MCF 10A (cell line): ENCODE measurements at regions not wholly inside any gene's neighbourhood (a gene's known extent, or its start where the extent isn't known, plus 50 kb on each side); places are given as distances from the start of the nearest gene placed in this dataset.

ENCODE experiments used
- BruUV-seq: library from RNA; stranded (reverse); fragments of 400-500 nt; replicated peaks from 2 replicates; lab custom pipeline; 2021; lab: Mats Ljungman, UMichigan
- CTCF ChIA-PET: fragments of 300-600 bp; sonication (Branson Sonifier 250); formaldehyde crosslinking; extraction: SDS; loops from one replicate; lab custom pipeline; 2021; ENCODE audit warnings: antibody characterized with exemption, inconsistent platforms; lab: Yijun Ruan, JAX
- POLR2A ChIA-PET: fragments of 300-600, 350-650 bp; sonication (Branson Sonifier 250); formaldehyde crosslinking; extraction: SDS; loops from one replicate; lab custom pipeline; 2020; ENCODE audit warnings: antibody characterized with exemption, inconsistent platforms; lab: Yijun Ruan, JAX
- DNase-seq: peaks from one replicate; pipeline ENCODE4 v3.0.0-alpha.2; 2018; ENCODE audit not compliant: unreplicated experiment
- H3K27ac Mint-ChIP-seq: one replicate; pipeline ENCODE4 v1.8.0; 2022; ENCODE audit warnings: mild to moderate bottlenecking, low read depth, mixed read lengths; ENCODE audit not compliant: unreplicated experiment
- H3K27me3 Mint-ChIP-seq: one replicate; pipeline ENCODE4 v1.8.0; 2022; ENCODE audit warnings: mixed read lengths; ENCODE audit not compliant: insufficient read depth, unreplicated experiment
- H3K36me3 Mint-ChIP-seq: one replicate; pipeline ENCODE4 v1.8.0; 2022; ENCODE audit warnings: mild to moderate bottlenecking, moderate library complexity, mixed read lengths; ENCODE audit not compliant: insufficient read depth, unreplicated experiment
- H3K4me1 Mint-ChIP-seq: one replicate; pipeline ENCODE4 v1.8.0; 2022; ENCODE audit warnings: mixed read lengths; ENCODE audit not compliant: insufficient read depth, unreplicated experiment
- H3K4me3 Mint-ChIP-seq: one replicate; pipeline ENCODE4 v1.8.0; 2022; ENCODE audit warnings: mild to moderate bottlenecking, moderate library complexity, mixed read lengths; ENCODE audit not compliant: unreplicated experiment
- H3K9me3 Mint-ChIP-seq: one replicate; pipeline ENCODE4 v1.8.0; 2022; ENCODE audit warnings: mixed read lengths; ENCODE audit not compliant: unreplicated experiment
- intact Hi-C: fragments of 100-400 bp; cut with micrococcal nuclease; formaldehyde crosslinking; loops from 2 replicates; pipeline ENCODE4 v1.14.1; 2022
- TF ChIP-seq, protein P1 (sequence below): fragments of 200-600 bp; IDR thresholded peaks from one replicate; pipeline ENCODE4 v1.8.0; 2022; ENCODE audit warnings: antibody characterized with exemption, mild to moderate bottlenecking; ENCODE audit not compliant: unreplicated experiment

DNA sequence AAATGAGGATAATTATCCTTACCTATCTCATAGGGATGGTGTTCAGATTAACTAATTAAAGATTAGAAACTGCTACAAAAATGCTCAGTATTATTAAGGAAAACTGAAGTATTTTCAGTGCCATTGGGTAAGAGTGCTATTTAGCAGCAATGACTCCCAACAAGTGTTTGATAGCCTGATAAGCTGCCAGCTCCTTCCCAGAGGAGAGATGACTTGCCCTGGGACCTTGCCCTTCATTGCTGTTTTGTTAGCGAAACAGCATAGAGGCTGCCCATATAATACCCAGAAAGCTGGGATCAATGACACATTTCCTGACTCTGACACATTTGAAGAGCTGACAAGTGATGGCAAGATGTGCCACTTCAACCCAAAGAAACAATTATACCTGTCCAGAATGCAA, 592.2 kb downstream of the ADGRL2 start:
- POLR2A ChIA-PET = interaction anchor here (0.5 kb wide), 1 partner anchor 10 kb away, joined by 3 read pairs; no protein-coding TSS in a partner anchor
- TF ChIP-seq, protein P1, sequence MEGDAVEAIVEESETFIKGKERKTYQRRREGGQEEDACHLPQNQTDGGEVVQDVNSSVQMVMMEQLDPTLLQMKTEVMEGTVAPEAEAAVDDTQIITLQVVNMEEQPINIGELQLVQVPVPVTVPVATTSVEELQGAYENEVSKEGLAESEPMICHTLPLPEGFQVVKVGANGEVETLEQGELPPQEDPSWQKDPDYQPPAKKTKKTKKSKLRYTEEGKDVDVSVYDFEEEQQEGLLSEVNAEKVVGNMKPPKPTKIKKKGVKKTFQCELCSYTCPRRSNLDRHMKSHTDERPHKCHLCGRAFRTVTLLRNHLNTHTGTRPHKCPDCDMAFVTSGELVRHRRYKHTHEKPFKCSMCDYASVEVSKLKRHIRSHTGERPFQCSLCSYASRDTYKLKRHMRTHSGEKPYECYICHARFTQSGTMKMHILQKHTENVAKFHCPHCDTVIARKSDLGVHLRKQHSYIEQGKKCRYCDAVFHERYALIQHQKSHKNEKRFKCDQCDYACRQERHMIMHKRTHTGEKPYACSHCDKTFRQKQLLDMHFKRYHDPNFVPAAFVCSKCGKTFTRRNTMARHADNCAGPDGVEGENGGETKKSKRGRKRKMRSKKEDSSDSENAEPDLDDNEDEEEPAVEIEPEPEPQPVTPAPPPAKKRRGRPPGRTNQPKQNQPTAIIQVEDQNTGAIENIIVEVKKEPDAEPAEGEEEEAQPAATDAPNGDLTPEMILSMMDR = no peak
- CTCF ChIA-PET = interaction anchor here (0.6 to 0.8 kb wide), 3 partner anchors 302 to 432 kb away, joined by 3 read pairs; no protein-coding TSS in a partner anchor
- no peaks in the 10 kb centered on the region for H3K9me3 Mint-ChIP-seq
- no peak for DNase-seq
- peak overlapping the region; percentile 7 for H3K27ac Mint-ChIP-seq
- no peak overlapping the region for H3K4me3 Mint-ChIP-seq
- no peaks in the 10 kb centered on the region for H3K27me3 Mint-ChIP-seq
- intact Hi-C loops = loop anchor here (5.0 kb wide), 1 partner anchor 591 kb away; the partner anchor contains the start of gene ADGRL2
- no TSS peak for BruUV-seq
- H3K4me1 Mint-ChIP-seq = peaks cover 25% of the 10 kb centered on the region
- no peaks in the 10 kb centered on the region for H3K36me3 Mint-ChIP-seq

DNA sequence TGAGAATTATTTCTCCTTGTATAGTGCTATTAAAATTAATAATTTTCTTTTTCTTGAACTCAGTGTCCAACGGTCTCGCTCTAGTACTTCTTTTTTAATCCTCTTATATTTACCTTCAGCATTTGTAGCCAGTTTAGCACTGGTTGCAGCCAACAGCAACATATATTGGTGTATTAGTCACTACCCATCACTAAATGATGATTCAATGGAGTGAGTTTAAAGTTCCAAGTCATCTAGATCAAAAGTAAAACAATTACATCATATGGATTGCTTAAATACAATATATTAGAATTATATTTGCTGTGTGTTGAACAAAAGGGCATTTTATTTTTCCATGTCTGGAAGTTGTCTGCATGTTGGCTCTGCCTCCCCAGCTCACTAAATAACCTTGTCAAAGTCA, 591.8 kb downstream of the ADGRL2 start:
- no peaks in the 10 kb centered on the region for H3K9me3 Mint-ChIP-seq
- H3K27me3 Mint-ChIP-seq = no peaks in the 10 kb centered on the region
- no peaks in the 10 kb centered on the region for H3K36me3 Mint-ChIP-seq
- peaks cover 26% of the 10 kb centered on the region for H3K4me1 Mint-ChIP-seq
- ChIA-PET POLR2A (no interaction called here), CTCF (interaction anchor here (0.6 to 0.9 kb wide), 3 partner anchors 302 to 589 kb away, joined by 3 read pairs; no protein-coding TSS in a partner anchor)
- H3K4me3 Mint-ChIP-seq = no peak overlapping the region
- TF ChIP-seq, protein P1 = no peak
- peak; percentile 84 for DNase-seq
- peak overlapping the region; percentile 7 for H3K27ac Mint-ChIP-seq
- intact Hi-C loops = loop anchor here (5.0 kb wide), 1 partner anchor 590 kb away; the partner anchor contains the start of gene ADGRL2
- BruUV-seq = no TSS peak

DNA sequence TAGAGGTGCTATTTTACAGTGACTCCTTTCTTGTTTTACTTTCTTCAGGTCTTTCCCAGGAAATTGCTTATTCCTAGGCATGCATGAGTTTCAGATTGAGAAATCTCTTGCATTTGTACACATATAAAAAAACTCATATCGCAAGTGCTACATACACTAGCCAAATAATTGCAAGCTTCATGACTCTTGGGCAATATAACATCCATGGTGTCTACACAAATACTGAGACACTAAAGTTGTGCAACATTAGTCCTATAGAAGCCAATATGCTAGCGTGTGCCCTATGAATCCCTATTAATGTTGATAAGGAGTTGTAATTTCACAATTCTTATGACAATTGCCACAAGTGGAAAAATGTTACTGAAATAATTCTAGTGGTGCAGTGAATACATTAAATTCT, 591.0 kb downstream of the ADGRL2 start:
- peaks cover 34% of the 10 kb centered on the region for H3K4me1 Mint-ChIP-seq
- no peak overlapping the region for H3K4me3 Mint-ChIP-seq
- POLR2A ChIA-PET = interaction anchor here (0.6 kb wide), 1 partner anchor 482 kb away, joined by 3 read pairs; no protein-coding TSS in a partner anchor
- no peaks in the 10 kb centered on the region for H3K9me3 Mint-ChIP-seq
- no TSS peak for BruUV-seq
- no peaks in the 10 kb centered on the region for H3K27me3 Mint-ChIP-seq
- CTCF ChIA-PET = interaction anchor here (0.9 kb wide), 1 partner anchor 588 kb away, joined by 3 read pairs; no protein-coding TSS in a partner anchor
- DNase-seq = peak; percentile 94
- no peaks in the 10 kb centered on the region for H3K36me3 Mint-ChIP-seq
- TF ChIP-seq, protein P1 = no peak
- intact Hi-C loops = loop anchor here (5.0 kb wide), 1 partner anchor 589 kb away; the partner anchor contains the start of gene ADGRL2
- H3K27ac Mint-ChIP-seq = peak overlapping the region; percentile 7

DNA sequence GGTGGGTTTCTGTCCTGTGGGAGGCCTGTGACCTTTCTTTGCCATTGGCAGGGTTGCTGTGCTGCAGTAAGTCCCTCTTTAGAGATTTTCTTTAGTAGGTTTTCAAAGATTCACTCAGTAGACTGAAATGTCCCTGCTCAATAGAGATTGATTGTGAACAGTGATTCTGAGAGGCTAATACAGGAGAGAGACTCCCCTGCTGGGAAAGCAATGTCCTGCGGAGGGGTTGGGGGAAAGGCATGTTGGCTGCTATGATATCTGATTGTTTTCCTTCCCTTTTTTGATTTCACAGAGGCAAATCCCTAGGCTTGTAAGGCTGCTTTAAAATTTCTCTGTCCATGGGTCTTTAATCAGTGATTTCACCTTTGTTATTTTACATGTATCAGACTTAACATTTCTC, 589.9 kb downstream of the ADGRL2 start:
- ChIA-PET CTCF (interaction anchor here (0.7 kb wide), 3 partner anchors 14 to 554 kb away, joined by 3 read pairs; no protein-coding TSS in a partner anchor), POLR2A (no interaction called here)
- TF ChIP-seq, protein P1 = no peak
- Mint-ChIP-seq H3K27me3 (no peaks in the 10 kb centered on the region), H3K27ac (no peak overlapping the region), H3K36me3 (no peaks in the 10 kb centered on the region), H3K9me3 (no peaks in the 10 kb centered on the region), H3K4me3 (no peak overlapping the region), H3K4me1 (peaks cover 36% of the 10 kb centered on the region)
- no TSS peak for BruUV-seq
- intact Hi-C loops = loop anchor here (5.0 kb wide), 1 partner anchor 588 kb away; the partner anchor contains the start of gene ADGRL2
- no peak for DNase-seq
